Testis (tissue), 2 donors: ENCODE measurements at regions not wholly inside any gene's neighbourhood (a gene's known extent, or its start where the extent isn't known, plus 50 kb on each side); places are given as distances from the start of the nearest gene placed in this dataset.

ENCODE experiments used
- POLR2A ChIP-seq: fragments of 450-650 bp; IDR thresholded peaks from one replicate; pipeline ENCODE4 v1.6.1; 2017; ENCODE audit warnings: antibody characterized with exemption, mild to moderate bottlenecking, moderate library complexity
- TF ChIP-seq, protein P1 (sequence below), 3 experiments: fragments of 450-650 bp in 2 of 3; fragments of 200-600 bp in 1 of 3; sonication (generic) in 1 of 3; IDR thresholded peaks; one replicate each; pipeline ENCODE4 v1.5.1; 2016 to 2019; ENCODE audit warnings: antibody characterized with exemption in 3 of 3, mild to moderate bottlenecking in 2 of 3, moderate library complexity in 1 of 3

DNA sequence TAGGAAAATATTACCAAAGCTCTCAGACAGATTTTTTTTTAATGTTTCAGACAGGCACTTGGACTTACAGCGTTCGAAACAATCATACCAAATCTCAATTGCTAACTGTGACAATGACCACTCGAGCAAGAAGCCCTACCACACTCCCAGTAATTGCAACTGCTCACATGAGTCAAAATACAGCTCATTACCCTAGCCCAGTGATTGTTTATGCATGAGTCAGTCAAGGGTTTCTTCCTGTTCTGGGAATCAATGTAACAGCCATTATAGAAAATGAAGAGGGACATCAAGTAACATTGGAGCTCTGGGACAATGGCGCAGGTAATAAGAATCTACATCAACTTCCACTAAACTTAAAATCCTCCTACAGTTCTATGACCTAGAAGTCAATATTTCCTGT is 56.1 kb upstream of the SH3GLB1 start:
- TF ChIP-seq, protein P1, sequence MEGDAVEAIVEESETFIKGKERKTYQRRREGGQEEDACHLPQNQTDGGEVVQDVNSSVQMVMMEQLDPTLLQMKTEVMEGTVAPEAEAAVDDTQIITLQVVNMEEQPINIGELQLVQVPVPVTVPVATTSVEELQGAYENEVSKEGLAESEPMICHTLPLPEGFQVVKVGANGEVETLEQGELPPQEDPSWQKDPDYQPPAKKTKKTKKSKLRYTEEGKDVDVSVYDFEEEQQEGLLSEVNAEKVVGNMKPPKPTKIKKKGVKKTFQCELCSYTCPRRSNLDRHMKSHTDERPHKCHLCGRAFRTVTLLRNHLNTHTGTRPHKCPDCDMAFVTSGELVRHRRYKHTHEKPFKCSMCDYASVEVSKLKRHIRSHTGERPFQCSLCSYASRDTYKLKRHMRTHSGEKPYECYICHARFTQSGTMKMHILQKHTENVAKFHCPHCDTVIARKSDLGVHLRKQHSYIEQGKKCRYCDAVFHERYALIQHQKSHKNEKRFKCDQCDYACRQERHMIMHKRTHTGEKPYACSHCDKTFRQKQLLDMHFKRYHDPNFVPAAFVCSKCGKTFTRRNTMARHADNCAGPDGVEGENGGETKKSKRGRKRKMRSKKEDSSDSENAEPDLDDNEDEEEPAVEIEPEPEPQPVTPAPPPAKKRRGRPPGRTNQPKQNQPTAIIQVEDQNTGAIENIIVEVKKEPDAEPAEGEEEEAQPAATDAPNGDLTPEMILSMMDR (IDR thresholded peaks at IDR 0.05) = no peak
- no peak for TF ChIP-seq POLR2A
